ENCODE measurements at regions not wholly inside any gene's neighbourhood (a gene's known extent, or its start where the extent isn't known, plus 50 kb on each side); places are given as distances from the start of the nearest gene placed in this dataset.

- no peak for DNase-seq (ENCODE audit: low read depth in 2 of 2)
Observed at GRCh38 chr2:196315388-196316049, 144.1 kb upstream of the STK17B start.

- DNase-seq (ENCODE audit: low read depth in 2 of 2) = no peak
Observed at GRCh38 chr2:196316050-196316430, 144.7 kb upstream of the STK17B start.

GRCh38 chr2:196318517-196319377 is 147.4 kb upstream of the STK17B start:
- no peak for DNase-seq (ENCODE audit: low read depth in 2 of 2)

- peak; percentile 60 to 64 for DNase-seq (ENCODE audit: low read depth in 2 of 2)
Observed at GRCh38 chr2:196322973-196323810, 151.8 kb upstream of the STK17B start.

- peak; percentile 45 to 51 for DNase-seq (ENCODE audit: low read depth in 2 of 2)
Observed at GRCh38 chr2:196324211-196324610, 152.8 kb upstream of the STK17B start.

- no peak for DNase-seq (ENCODE audit: low read depth in 2 of 2)
Observed at GRCh38 chr2:196328088-196328680, 156.8 kb upstream of the STK17B start.

- DNase-seq (ENCODE audit: low read depth in 2 of 2) = no peak
Observed at GRCh38 chr2:196329959-196330358, 158.6 kb upstream of the STK17B start.

- DNase-seq (ENCODE audit: low read depth in 2 of 2) = no peak
Observed at GRCh38 chr2:196330645-196331044, 159.3 kb upstream of the STK17B start.

- DNase-seq (ENCODE audit: low read depth in 2 of 2) = peak in 1 of 2 experiments; percentile 34
Observed at GRCh38 chr2:196331143-196331542, 159.8 kb upstream of the STK17B start.

- DNase-seq (ENCODE audit: low read depth in 2 of 2) = peak in 1 of 2 experiments; percentile 36
Observed at GRCh38 chr2:196331851-196332250, 160.5 kb upstream of the STK17B start.

GRCh38 chr2:196333397-196333796 is 162.0 kb upstream of the STK17B start:
- no peak for DNase-seq (ENCODE audit: low read depth in 2 of 2)

- DNase-seq (ENCODE audit: low read depth in 2 of 2) = no peak
Observed at GRCh38 chr2:196334710-196335109, 163.3 kb upstream of the STK17B start.

- DNase-seq (ENCODE audit: low read depth in 2 of 2) = peak; percentile 72 to 73
Observed at GRCh38 chr2:196335221-196335634, 163.8 kb upstream of the STK17B start.

GRCh38 chr2:196336207-196336606 is 164.8 kb upstream of the STK17B start:
- DNase-seq (ENCODE audit: low read depth in 2 of 2) = no peak

- no peak for DNase-seq (ENCODE audit: low read depth in 2 of 2)
Observed at GRCh38 chr2:196336715-196337114, 165.3 kb upstream of the STK17B start.

GRCh38 chr2:196337208-196337953 is 166.0 kb upstream of the STK17B start:
- no peak for DNase-seq (ENCODE audit: low read depth in 2 of 2)

- DNase-seq (ENCODE audit: low read depth in 2 of 2) = no peak
Observed at GRCh38 chr2:196338440-196338839, 167.1 kb upstream of the STK17B start.

- DNase-seq (ENCODE audit: low read depth in 2 of 2) = no peak
Observed at GRCh38 chr2:196341277-196341841, 170.0 kb upstream of the STK17B start.

GRCh38 chr2:196344397-196344796 is 173.0 kb upstream of the STK17B start:
- DNase-seq (ENCODE audit: low read depth in 2 of 2) = no peak

- no peak for DNase-seq (ENCODE audit: low read depth in 2 of 2)
Observed at GRCh38 chr2:196353717-196354116, 182.3 kb upstream of the STK17B start.

- DNase-seq (ENCODE audit: low read depth in 2 of 2) = no peak
Observed at GRCh38 chr2:196354186-196354585, 182.8 kb upstream of the STK17B start.

All from fibroblast of skin of left quadriceps (primary cell).